A673 (cell line): ENCODE measurements at regions not wholly inside any gene's neighbourhood (a gene's known extent, or its start where the extent isn't known, plus 50 kb on each side); places are given as distances from the start of the nearest gene placed in this dataset.

Experiments
- BruUV-seq: library from RNA; stranded (reverse); fragments of 400-500 nt; replicated peaks from 2 replicates; lab custom pipeline; 2021; lab: Mats Ljungman, UMichigan
- CTCF ChIA-PET: fragments of 300-600 bp; sonication (Branson Sonifier 250); formaldehyde crosslinking; loops from one replicate; lab custom pipeline; 2022; ENCODE audit warnings: antibody characterized with exemption; lab: Charles Lee
- POLR2A ChIA-PET: fragments of 300-600 bp; sonication (Branson Sonifier 250); formaldehyde crosslinking; loops from one replicate; lab custom pipeline; 2022; ENCODE audit warnings: antibody characterized with exemption; ENCODE audit not compliant: low non-redundant PET; lab: Charles Lee
- DNase-seq: peaks from one replicate; pipeline ENCODE4 v3.0.0-alpha.2; 2015; ENCODE audit warnings: low spot score
- H3K27ac ChIP-seq: fragments of 200-600 bp; sonication (generic); 2 replicates; pipeline ENCODE4 v1.5.1; 2016; ENCODE audit warnings: mixed run types, low read depth, mild to moderate bottlenecking, mixed read lengths, antibody characterized with exemption, low read length; ENCODE audit not compliant: poor library complexity, severe bottlenecking
- H3K27me3 ChIP-seq: fragments of 200-600 bp; sonication (generic); replicated peaks from 2 replicates; pipeline ENCODE4 v1.6.1; 2017; ENCODE audit warnings: mixed run types, low read depth, mild to moderate bottlenecking, mixed read lengths, antibody characterized with exemption, low read length; ENCODE audit not compliant: insufficient read depth, poor library complexity
- H3K36me3 ChIP-seq: fragments of 200-600 bp; sonication (generic); 2 replicates; pipeline ENCODE4 v1.6.1; 2016; ENCODE audit warnings: mixed run types, mild to moderate bottlenecking, mixed read lengths, antibody characterized with exemption, low read length; ENCODE audit not compliant: insufficient read depth, poor library complexity, severe bottlenecking
- H3K4me1 ChIP-seq: fragments of 200-600 bp; sonication (generic); 2 replicates; pipeline ENCODE4 v1.6.1; 2017; ENCODE audit warnings: mixed run types, mild to moderate bottlenecking, mixed read lengths, antibody characterized with exemption, low read length; ENCODE audit not compliant: insufficient read depth, poor library complexity, severe bottlenecking
- H3K4me3 ChIP-seq: fragments of 200-600 bp; sonication (generic); 2 replicates; pipeline ENCODE4 v1.5.1; 2016; ENCODE audit warnings: low read depth, mixed run types, mild to moderate bottlenecking, mixed read lengths, low read length; ENCODE audit not compliant: poor library complexity, severe bottlenecking
- H3K9me3 ChIP-seq: fragments of 200-600 bp; sonication (generic); 2 replicates; pipeline ENCODE4 v1.6.1; 2016; ENCODE audit warnings: mixed run types, low read depth, mild to moderate bottlenecking, mixed read lengths, antibody characterized with exemption, low read length; ENCODE audit not compliant: poor library complexity, severe bottlenecking
- CTCF ChIP-seq: fragments of 300-800, 200-600 bp; sonication (generic); conservative IDR thresholded peaks from 2 replicates; pipeline ENCODE4 v1.5.1; 2017; ENCODE audit warnings: low read depth, mild to moderate bottlenecking, antibody characterized with exemption, low read length, moderate library complexity, mixed read lengths
- EZH2 ChIP-seq: fragments of 200-600 bp; sonication (generic); IDR thresholded peaks from 2 replicates; pipeline ENCODE4 v1.6.1; 2017; ENCODE audit warnings: borderline replicate concordance, low read depth, mild to moderate bottlenecking, mixed read lengths, antibody characterized with exemption, low read length; ENCODE audit not compliant: poor library complexity, severe bottlenecking
- intact Hi-C: fragments of 100-400 bp; cut with micrococcal nuclease; formaldehyde crosslinking; loops from one replicate; pipeline ENCODE4 v1.10.0; 2022; ENCODE audit not compliant: unreplicated experiment

DNA sequence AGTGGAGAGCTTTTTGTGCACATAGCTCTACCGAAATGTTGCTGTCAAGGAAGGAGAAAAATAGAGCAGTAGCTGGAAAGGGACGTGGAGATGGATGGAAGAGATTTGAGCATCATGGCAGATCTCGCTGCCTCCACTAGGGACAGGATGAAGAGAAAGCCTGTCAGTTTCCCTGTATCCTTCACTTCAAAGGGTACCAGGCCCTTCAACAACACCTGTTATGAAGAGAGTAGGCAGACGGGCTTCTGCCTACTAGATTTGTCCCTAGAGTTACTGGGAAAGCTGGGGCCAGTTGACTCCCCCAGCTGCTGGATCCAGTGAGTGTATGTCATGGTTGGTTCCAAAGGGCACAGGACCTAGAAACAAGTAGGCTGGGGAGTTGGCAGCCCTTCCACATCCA lies 150.8 kb downstream of the TLE3 start:
- BruUV-seq: no TSS peak
- intact Hi-C loops: no loop called here

GRCh38 chr15:69947394-69947793 lies 150.3 kb downstream of the TLE3 start:
- H3K4me3 ChIP-seq: no peak overlapping the region
- BruUV-seq: no TSS peak
- no peaks in the 10 kb centered on the region for H3K36me3 ChIP-seq
- no peak overlapping the region for H3K27ac ChIP-seq
- H3K4me1 ChIP-seq: peaks cover 4% of the 10 kb centered on the region
- no peaks in the 10 kb centered on the region for H3K27me3 ChIP-seq
- POLR2A ChIA-PET: no interaction called here
- no peaks in the 10 kb centered on the region for H3K9me3 ChIP-seq
- CTCF ChIA-PET: no interaction called here
- TF ChIP-seq CTCF: no peak
- intact Hi-C loops: no loop called here
- no peak for DNase-seq

More for the DNA sequence above, 150.8 kb downstream of the TLE3 start:
- DNase-seq: no peak
- POLR2A ChIA-PET: no interaction called here
- H3K27me3 ChIP-seq: no peaks in the 10 kb centered on the region
- no peaks in the 10 kb centered on the region for H3K36me3 ChIP-seq
- CTCF ChIA-PET: no interaction called here
- H3K9me3 ChIP-seq: no peaks in the 10 kb centered on the region
- H3K4me3 ChIP-seq: no peak overlapping the region
- TF ChIP-seq EZH2: no peak
- no peak for TF ChIP-seq CTCF
- no peaks in the 10 kb centered on the region for H3K4me1 ChIP-seq
- no peak overlapping the region for H3K27ac ChIP-seq

- no peaks in the 10 kb centered on the region for H3K9me3 ChIP-seq
- H3K4me1 ChIP-seq: peaks cover 4% of the 10 kb centered on the region
- intact Hi-C loops: no loop called here
- TF ChIP-seq EZH2 (no peak), CTCF (no peak)
- no peak for DNase-seq
- no peaks in the 10 kb centered on the region for H3K36me3 ChIP-seq
- ChIA-PET POLR2A (no interaction called here), CTCF (no interaction called here)
- no TSS peak for BruUV-seq
- no peaks in the 10 kb centered on the region for H3K27me3 ChIP-seq
- H3K27ac ChIP-seq: no peak overlapping the region
- H3K4me3 ChIP-seq: no peak overlapping the region
Observed at GRCh38 chr15:69949485-69949884, 148.2 kb downstream of the TLE3 start.
